HG03520 (cell line): ENCODE measurements at regions not wholly inside any gene's neighbourhood (a gene's known extent, or its start where the extent isn't known, plus 50 kb on each side); places are given as distances from the start of the nearest gene placed in this dataset.

ENCODE experiments used
- ATAC-seq: cut with Tn5 transposase; IDR thresholded peaks from one replicate; pipeline ENCODE4 v1.9.1; 2021; ENCODE audit warnings: mild to moderate bottlenecking, moderate library complexity; ENCODE audit not compliant: unreplicated experiment

DNA sequence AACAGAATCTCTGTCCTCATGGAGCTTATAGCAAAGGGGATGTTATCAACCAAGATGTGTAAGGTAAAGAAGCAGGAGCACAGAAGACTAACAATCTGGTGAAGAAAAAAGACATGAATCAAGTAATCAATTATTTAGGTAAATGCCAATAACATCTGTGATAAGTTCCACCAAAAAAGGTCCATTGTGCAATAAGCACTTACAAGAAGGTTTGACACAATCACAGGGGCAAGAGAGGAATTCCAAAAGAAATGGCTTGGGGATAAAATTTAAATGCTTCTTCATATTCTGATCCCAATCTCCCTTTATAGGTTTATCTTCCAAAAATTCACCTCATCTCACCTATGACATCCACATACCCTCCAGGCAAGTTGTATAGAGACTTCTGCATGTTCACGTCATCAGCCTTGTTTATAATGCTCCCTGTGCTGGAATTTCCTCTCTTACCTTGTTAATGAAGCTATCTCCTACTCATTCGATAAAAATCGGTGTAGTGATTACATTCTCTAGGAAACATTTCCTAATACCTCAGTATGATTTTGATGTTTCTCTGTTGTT lies 53.6 kb upstream of the DPT start:
- ATAC-seq = no peak

DNA sequence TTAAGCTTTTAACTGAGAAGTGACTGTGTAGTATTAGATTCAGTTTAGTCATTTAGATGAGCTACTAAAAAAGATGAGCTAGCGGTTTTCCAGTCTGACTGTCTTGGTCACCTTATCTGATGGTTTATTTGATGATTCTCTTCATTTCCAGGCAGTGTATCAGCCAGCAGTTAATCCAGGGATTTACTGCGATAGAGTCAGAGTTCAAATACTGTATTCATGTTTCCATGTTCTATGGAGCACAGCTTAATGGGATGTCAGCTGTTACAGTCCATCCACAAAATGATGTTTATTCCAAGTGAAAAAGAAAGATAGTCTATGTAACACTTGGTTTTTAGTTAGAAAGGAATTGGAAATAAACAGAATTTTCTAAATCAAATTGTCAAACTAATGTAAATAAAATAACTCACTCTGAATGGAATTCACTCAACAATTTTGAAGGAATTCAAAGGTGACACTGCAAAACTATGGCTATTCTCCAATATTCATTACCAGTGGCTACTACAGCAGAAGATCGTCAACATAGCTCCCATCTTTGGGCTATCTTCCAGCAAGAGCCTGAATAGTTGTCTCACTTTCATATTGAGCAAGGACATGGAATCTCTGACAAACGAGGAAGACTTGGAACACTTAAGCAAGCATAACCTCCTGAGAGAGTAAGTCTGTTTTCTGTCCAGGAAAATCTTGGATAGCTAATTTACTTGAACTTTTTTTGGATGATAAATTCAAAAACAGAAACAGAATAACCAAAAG lies 54.6 kb upstream of the DPT start:
- no peak for ATAC-seq

DNA sequence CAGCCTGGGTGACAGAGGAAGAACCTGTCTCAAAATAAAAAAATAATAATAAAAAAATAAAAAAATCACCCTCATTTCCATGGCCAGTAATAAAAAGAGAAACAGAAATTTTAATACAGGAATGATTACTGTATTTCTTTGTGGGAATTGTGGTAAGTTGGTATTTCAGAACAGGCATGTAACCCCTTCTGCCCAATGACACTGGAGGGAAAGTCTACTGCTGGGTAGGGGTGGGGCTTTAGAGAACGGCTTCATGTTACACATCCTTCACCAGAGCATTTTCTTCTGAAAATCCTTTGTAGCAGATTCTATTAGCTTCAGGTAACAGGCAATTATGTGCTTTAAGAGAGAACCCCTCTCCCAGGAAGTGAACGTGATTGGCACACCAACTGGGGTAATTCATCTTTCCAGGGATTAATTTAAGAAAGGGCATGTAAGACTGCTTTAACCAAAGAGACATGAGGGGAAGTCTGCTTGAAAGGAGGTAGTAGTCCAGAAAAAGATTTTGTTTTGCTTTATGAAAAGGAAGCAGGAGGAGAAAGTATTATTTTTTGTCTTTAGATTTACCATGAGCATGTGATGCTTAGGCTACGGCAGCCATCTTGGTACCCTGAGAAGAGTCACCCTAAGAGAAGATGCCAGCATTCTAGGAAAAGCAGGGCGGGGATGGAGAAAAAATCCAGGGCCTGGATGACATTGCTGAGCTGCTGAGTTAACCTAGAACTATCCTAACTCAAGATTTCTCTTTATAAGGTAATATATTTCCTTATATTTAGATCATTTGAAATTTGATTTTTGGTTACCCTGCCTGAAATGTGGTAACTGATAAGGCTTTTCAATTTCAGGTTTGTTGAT lies 57.7 kb upstream of the DPT start:
- no peak for ATAC-seq

DNA sequence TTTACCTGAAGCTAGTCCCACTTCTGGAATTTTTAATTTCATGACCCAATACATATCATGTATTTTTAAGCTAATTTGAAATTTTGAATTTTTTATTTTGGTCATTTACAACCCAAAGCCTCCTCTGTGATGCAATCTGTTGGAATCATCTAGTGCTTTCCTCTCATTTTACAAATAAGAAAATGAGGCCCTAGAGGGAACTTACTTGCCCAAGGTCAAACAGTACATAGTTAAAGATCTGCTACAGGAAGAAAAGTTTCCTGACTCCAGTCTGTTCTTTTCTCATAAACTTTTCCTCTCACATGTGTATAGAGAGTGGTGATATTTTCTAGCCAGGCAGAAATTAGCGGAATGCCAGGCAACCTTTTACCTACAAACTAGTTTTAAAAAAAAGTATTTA lies 59.3 kb upstream of the DPT start:
- no peak for ATAC-seq

DNA sequence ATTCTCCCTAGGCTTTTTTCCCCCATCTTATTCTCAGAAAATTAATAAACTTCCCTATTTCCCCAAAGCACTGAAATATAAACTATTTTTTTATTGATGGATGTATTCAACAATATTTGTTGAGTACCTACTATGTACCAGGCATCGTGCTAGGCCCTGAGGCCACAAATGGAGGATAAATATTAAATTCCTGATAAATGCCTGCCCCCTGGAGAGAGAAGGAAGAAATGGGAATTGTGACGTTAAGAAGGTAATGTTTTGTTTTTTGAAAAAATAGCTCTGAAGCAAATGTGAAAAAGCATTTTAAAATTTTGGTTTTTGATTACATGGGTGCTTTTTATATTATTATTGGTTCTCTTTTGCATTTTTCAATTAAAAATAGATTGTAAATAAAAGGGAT lies 60.5 kb upstream of the DPT start:
- ATAC-seq = no peak

DNA sequence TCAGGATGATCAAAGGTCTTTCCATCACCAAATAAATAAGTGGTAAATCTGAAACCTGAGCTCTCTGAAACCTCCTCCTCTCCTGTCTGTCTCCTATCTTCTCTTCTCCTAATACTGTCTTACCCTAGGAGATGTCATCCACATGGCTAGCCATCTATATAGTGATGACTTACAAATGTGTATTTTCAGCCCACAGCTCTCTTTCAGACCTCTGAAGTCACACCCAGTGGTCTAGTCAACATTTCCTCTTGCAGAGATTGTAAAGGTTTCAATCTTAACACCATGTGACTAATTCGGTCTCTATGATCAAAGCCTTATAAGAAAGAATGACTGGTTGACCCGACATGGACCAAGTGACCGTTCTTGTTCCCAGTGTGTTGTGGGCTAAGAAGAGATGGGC lies 63.1 kb upstream of the DPT start:
- ATAC-seq = no peak

DNA sequence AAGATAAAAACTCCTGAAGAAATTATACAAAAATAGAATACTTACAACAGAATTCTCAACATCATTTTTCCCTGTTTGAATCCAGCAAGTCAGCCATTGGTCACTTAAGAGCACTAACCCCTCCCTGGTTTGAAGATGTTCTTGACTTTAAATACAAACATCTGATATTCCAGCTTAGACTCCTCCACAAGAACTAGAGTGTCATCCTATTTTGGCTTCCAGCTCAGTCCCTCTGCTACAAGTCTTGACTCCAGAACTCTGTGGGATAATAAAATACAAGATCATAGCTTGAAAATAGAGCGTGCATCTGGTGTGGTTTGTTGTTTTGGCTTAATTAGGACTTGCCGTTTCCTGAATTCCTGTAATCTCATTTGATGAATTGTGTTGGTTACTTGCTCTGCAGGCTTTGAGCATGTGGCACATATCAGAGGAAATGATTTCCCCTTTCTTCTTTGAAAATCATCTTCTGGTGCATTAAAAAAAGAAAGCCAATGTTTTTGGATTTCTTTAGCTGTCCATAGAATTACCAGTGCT lies 63.7 kb upstream of the DPT start:
- no peak for ATAC-seq

DNA sequence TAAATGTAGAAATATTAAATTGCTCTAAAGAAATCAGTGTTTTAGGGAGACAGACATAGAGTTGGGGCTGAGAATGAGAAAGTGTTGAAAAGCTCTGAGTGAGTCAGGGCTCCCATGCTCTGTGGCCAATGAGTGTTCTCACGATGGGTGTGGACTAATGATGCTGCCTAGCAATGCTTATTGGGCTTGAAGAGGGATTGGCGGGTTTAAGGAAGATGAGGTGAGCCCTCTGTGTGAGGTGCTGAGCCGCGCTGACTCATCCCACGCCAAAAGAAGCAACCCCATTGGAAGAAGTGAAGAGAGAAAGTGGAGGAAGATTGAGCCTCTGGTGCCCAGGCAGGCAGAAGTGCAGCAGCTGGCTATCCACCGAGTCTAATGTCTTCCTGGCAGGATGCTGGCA lies 65.1 kb upstream of the DPT start:
- ATAC-seq = no peak

DNA sequence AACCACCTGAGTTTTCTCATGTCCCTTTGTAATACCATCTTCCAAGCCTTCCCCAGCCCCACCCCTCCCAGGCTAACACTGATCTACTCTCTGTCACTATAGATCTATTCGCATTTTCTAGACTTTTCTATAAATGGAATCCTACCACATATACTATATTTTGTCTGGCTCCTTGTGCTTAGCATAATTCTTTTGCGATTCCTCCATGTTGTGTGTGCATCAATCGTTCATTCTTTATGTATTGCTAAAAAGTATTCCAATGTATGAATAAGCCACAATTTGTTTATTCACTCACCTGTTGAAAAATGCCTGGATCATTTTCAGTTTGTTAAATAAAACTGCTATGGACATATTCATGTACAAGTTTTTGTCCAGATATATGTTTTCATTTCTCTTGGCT lies 66.7 kb upstream of the DPT start:
- ATAC-seq = no peak

DNA sequence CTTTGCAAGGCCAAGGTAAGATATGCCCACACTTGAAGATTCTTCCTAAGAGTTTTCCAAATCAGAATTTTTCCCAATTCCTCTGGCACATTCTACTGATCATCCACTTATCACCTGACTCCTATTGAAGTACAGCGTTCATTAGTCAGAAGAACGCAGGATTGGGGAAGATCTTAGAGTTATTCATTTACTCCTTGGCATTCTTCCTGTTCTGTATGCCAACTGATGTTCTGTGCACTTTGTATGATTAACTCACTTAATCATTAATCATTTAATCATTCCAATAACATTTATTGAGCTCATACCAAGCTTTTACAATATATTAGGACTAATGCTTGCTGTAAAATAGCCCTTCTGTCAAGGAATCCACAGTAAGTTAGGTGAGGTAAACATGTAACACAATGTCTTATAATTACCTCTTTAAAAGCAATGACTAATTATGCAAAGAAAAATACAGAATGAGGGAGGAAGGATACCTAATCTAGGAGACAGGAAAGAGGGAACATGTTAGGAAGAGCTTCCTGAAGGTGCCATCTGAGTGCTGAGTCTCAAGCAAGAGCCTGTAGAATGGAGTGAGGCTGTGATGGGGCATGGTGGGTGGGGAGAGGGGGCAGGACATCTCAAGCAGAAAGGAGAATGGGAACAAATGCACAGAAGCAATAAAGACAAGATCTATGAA lies 71.1 kb upstream of the DPT start:
- no peak for ATAC-seq

DNA sequence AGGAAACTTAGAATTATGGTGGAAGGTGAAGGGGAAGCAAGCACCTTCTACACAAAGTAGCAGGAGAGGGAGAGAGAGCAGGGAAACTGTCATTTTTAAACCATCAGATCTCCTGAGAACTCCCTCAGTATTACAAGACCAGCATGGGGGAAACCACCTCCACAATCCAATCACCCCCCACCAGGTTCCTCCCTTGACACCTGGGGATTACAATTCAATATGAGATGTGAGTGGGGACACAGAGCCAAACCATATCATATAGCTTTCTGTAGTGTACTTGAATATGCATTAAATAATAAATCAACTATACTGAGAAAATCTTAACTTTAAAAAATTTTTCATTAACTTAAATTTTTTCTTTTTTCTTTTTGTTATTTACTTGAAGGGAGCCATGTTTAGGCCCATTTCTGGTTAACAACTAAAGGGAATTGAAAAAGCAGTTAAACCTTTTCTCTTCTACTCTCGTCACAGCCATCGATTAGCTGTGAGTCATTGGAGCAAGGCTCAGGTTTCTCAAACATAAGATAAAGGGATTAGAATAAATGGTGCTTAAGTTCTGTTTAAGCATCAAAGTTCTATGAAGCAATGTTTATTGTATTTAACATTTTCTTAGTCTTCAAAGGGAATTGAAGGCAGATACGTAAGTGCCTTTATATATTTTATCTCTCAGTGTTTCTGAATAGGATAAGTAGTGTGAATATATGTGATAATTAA lies 72.2 kb upstream of the DPT start:
- ATAC-seq = no peak

DNA sequence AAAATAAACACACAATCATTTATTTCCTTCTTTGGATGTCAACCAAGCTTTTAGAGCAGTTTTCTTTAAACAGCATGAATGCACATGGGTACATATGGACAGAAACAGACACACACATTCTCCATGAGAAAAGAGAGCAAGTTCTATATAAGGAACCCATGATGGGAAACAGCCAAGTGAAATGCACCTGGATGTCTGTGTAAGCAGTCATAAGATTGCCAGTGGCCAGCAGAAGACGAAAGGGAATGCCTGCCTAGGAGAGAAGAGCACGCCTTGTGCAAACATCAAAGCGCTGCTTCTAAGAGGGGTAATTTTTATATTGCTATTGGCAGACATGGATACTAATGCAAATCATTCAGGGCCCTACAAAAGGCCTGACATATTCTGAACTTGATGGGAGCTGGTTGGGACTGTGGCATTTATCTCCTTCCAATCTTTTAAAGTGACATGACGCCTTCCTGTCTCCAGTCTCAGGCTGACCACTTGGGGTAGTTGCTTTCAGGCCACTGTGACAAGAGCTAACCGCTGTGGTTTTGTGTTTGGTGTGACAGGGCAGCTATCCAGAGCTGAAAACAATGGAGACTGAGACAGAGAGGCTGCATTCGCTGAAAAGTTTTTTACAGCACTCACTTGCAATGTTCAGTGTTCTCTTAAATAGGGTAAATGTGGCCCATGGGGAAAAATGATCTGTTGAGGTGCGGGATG lies 75.0 kb upstream of the DPT start:
- no peak for ATAC-seq

DNA sequence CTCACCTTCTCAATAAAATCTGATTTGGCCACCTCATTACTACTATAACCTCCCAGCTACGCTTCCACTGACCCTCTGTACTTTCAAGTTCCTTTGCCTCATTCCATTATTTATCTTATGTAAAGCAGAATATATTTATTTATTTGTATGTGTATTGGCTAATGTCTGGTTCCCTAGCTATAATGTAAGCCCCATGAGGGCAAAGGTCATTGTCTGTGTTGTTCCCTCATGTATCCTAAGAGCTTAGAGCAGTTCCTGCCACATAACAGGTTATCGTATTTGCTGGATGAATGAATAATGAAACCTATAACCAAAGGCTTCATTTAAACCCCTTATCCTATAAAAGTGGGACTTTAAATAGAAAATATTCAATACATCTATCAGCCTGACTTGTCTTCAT lies 77.9 kb upstream of the DPT start:
- ATAC-seq = no peak

DNA sequence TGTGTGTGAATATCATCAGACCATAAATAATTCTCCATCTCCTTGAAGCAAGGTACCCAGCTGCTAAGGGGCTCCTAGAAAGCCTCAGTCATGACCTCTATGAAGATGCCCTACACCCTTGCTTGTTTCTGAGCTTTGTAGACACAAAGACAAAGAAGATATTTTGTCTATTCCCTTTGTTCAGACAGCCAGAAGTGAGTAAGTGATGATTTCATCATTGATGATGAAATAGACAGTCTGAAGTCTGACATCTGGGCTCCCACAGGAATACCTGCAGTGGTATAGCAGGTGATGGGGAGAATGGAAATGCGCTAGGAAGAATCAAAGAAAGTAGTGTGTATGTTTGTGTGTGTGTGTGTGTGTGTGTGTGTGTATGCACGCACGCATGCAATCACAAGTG lies 82.2 kb upstream of the DPT start:
- ATAC-seq = no peak

DNA sequence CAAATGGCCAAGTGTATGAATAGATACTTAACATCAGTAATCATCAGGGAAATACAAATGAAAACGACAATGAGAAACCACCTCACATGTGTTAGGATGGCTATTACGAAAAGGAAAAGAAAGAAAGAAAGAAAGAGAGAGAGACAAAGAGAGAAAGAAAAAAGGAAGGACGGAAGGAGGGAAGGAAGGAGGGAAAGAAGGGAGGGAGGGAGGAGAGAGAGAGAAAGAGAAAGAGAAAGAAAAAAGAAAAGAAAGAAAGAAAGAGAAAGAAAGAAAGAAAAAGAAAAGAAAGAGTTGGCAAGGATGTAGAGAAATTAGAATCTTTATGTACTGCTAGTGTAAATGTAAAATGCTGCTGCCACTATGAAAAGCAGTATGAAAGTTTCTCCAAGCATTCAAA lies 90.7 kb upstream of the DPT start:
- no peak for ATAC-seq

DNA sequence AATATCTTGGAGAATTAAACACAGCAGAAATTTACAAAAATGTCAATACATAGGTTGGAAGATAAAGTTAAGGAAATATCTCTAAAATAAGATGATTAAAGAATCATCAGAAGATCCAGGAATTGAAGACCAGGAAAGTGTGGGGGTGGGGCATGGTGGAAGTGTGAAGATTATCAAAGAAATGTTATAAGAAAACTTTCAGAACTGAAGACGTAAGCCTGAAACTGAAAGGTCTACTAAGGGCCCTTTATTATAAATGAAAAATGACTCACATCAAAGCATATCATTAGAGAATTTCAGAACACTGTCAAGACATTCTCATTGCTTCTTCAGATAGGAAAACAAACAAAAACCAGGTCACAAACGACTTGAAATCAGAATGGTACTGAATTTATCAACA lies 92.4 kb upstream of the DPT start:
- ATAC-seq = no peak

DNA sequence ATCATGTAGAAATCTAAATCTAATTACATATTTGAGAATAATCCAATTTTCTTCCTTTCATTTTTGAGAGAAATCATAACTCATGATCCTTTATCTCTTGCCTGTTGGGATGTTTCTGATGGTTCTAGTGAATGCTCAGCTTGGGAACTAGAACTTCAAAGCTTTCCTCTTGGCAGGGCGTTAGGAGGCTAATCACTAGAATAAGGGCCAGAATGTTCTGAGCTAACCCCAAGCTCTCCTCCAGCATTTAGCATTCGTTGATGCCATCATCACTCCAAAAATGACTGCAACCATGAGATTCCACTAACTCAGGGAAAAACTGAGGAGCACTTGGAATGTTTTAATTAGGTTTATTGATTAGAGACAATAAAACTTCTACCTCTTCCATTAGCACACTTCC lies 93.9 kb upstream of the DPT start:
- no peak for ATAC-seq

DNA sequence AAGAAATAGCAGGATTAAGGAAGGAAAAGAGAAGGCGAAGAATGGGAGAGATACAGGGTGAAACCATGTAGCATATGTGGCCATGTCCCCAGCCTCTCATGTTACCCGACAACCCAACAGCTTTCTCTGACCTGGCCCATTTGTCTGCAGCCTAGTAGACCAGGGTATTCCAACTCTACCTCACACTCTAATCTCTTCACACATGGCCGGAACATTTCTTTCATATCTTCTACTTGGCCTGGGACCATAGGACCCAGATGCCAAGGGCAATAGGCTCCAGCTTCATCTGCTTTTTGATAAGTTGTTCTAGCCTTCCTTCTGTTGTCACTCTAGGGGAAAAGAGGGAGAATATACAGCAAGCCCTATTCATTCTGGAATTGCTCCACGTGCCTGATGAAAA lies 95.0 kb upstream of the DPT start:
- no peak for ATAC-seq

DNA sequence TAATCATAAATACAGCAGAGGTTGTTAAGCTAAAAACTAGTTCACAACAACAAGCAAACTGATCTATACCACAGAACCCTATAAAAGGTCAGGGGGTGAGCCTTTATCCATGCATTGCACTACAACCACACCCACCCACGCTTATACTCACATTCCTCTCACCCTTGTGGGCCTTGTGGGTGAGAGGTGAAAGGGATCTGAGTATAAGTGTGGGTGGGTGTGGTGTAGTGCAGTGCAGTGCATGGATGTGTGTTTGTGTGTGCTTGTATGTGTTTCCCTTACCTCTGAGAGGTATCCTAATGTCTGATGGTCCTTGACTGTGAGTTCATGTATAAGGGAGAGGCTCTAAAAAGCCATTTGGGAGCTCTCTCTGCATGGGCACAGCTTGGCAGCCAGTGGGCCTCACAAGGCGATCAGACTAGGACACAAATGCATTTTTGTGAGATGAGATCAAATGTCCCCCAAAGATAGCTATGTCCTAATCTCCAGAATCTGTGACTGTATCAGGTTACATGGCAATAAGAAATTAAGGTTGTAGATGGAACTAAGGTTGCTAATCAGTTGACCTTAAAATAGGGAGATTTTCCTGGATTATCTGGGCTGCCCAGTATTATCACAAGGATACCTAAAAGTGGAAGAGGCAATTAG lies 95.5 kb upstream of the DPT start:
- no peak for ATAC-seq

DNA sequence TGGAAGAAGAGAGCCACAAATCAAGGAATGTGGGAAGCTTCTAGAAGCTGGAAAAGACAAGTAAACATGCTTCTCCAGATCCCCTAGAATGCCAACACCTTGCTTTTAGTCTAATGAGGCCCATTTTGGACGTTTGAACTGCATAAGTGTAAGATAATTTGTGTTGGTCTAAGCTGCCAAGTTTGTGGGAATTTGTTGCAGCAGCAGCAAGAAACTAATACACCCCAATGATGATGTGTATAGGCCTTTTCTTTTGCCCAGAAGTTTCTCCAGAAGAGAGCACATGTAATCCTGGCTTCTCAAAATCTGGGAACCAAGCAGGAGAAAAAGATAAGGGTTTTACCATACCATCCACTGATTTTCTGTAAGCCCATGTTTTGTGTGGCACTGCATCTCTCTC lies 96.1 kb upstream of the DPT start:
- no peak for ATAC-seq
